HUES48 (cell line): ENCODE measurements at regions not wholly inside any gene's neighbourhood (a gene's known extent, or its start where the extent isn't known, plus 50 kb on each side); places are given as distances from the start of the nearest gene placed in this dataset.
A peak's percentile ranks its signal among the peaks of the same experiment; 100 is the strongest.

Experiments used
- H3K27ac ChIP-seq: one replicate; pipeline ENCODE4 v1.7.0; 2013; ENCODE audit warnings: low read depth, low read length, inconsistent platforms
- H3K27me3 ChIP-seq: 2 replicates; pipeline ENCODE4 v1.6.1; 2013; ENCODE audit warnings: mild to moderate bottlenecking, low read length; ENCODE audit not compliant: control insufficient read depth, insufficient read depth
- H3K36me3 ChIP-seq: 2 replicates; pipeline ENCODE4 v1.6.1; 2013; ENCODE audit warnings: low read length; ENCODE audit not compliant: control insufficient read depth, insufficient read depth
- H3K4me1 ChIP-seq: 2 replicates; pipeline ENCODE4 v1.6.1; 2013; ENCODE audit warnings: mild to moderate bottlenecking, low read length; ENCODE audit not compliant: control insufficient read depth, insufficient read depth
- H3K4me3 ChIP-seq: 2 replicates; pipeline ENCODE4 v1.5.1; 2013; ENCODE audit warnings: mild to moderate bottlenecking, low read depth, low read length
- H3K9ac ChIP-seq: 2 replicates; pipeline ENCODE4 v1.6.1; 2013; ENCODE audit warnings: mild to moderate bottlenecking, low read depth, low read length, moderate library complexity
- H3K9me3 ChIP-seq: 2 replicates; pipeline ENCODE4 v1.6.1; 2013; ENCODE audit warnings: low read length; ENCODE audit not compliant: control insufficient read depth, insufficient read depth

DNA sequence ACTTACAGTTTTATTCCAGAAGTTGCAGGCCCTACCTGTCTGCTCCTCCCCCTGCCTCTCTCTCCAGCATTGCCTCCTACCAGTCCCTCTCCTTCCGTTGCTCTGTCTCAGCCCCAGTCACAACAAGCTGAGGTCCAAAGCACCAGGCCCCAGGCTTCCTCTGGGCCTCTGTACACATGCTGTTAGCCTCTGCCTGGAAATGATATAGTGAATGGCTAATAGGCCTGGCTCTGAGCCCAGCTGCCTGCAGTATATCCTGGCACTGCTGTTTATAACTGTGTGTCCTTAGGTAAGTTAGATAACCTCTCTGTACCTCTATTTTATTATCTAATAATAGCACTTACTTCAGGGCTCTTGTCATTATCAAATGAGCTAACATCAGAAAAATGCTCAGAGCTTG lies 114.9 kb upstream of the PWP1 start:
- Histone ChIP-seq H3K4me1 (no peaks in the 10 kb centered on the region), H3K27me3 (no peaks in the 10 kb centered on the region), H3K9ac (no peak overlapping the region), H3K27ac (no peak overlapping the region), H3K36me3 (no peaks in the 10 kb centered on the region), H3K4me3 (no peak overlapping the region), H3K9me3 (no peaks in the 10 kb centered on the region)

DNA sequence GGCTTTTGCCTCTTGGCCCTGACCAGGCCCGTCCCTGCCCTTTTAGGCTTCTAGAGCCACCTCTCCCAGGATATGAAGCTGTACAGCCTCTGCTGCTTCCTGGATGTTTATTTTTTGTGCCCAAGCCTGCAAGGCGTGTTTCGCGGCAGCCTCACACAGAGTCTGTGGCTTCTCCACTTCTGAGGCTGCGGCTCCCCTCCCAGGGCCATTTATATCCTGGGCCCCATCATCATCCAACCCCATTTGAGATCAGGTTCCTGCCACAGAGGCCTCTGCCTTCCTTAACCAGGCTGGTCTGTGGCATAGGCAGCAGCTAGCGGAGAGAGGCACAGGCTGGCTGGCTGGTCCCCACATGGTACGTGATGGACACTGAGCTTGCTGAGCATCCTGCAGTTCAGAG lies 114.1 kb upstream of the PWP1 start:
- Histone ChIP-seq H3K9me3 (no peaks in the 10 kb centered on the region), H3K27ac (no peak overlapping the region), H3K4me1 (no peaks in the 10 kb centered on the region), H3K36me3 (no peaks in the 10 kb centered on the region), H3K4me3 (no peak overlapping the region), H3K9ac (no peak overlapping the region), H3K27me3 (no peaks in the 10 kb centered on the region)

DNA sequence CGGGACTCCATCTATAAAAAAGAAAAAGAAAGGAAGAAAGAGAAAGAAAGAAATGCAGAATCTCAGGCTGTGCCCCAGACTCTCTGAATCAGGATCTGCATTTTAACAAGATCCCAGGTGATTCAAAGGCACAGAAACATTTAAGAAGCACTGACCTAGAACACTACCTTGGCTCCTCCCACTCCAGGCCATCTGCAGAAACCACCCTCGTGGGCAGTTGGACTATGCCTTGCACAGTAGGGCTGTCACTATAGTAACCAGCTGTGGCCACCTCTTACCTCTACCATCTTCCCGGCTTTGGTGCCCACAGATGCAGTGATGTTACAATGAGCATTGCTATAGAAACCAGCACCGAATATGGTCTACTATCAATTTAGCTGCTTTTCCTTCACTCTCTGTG lies 110.9 kb upstream of the PWP1 start:
- no peak overlapping the region for H3K4me3 ChIP-seq
- no peak overlapping the region for H3K27ac ChIP-seq
- no peaks in the 10 kb centered on the region for H3K36me3 ChIP-seq
- no peaks in the 10 kb centered on the region for H3K27me3 ChIP-seq
- H3K9me3 ChIP-seq = no peaks in the 10 kb centered on the region
- H3K4me1 ChIP-seq = no peaks in the 10 kb centered on the region
- no peak overlapping the region for H3K9ac ChIP-seq

DNA sequence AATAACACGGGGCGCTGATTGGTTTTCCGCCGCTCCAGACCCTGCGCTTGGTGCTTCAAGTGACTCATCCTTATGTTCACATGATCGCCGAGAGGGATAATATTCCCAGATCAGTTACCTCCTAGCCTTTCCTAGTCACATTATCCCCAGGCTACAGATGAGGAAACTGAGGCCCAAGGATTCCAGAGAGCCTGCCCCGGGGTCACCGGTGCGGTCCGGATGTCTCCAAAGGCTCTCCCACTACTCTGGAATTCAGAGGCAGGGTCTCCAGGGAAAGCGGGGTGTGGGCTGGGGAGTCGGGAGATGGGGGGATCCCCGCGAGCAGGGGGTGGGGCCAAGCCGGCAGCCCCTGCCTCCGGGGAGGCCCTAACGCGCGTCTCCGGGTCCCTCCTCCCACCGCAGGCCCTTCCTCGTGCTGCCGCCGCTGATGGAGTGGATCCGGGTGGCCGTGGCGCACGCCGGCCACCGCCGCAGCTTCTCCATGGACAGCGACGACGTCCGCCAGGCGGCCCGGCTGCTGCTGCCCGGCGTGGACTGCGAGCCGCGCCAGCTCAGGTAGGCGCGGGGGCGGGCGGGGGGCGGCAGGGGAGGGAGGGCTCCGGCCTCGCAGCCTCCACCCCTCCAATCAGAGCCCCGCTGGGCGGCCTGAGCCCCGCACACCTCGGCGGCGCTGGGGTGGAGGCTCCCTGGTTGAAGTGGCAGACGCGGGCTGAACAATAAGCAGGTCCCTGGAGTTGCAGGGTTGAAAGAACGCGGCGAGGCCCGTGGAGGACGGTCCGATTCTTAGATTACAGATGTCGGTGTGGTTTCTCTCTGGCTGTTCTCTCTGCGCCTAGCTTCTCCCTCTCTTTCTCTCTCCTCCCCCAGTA lies 104.6 kb upstream of the PWP1 start:
- H3K9ac ChIP-seq = no peak overlapping the region
- peak overlapping the region; percentile 53 for H3K4me3 ChIP-seq
- H3K27ac ChIP-seq = no peak overlapping the region
- no peaks in the 10 kb centered on the region for H3K36me3 ChIP-seq
- peaks cover 19% of the 10 kb centered on the region for H3K4me1 ChIP-seq
- peaks cover 21% of the 10 kb centered on the region for H3K27me3 ChIP-seq
- no peaks in the 10 kb centered on the region for H3K9me3 ChIP-seq

DNA sequence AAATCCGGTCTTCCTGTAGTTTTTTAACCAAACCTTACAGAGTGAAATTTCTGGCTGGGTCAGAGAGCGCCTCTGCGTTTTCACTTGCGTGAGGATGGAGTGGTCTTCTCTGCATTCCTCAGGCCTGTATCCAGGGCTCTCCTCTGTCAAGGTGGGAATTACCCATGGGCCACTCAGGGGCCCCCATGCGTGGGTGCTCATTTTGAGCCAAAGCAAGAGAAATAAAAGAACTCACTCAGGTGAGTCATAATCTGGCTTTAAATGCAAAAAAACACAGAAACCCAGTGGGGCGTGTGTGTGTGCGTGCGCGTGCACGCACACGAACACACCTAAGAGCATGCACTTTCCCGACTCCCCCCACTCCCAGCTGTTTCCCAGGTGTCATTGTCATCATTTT lies 104.0 kb upstream of the PWP1 start:
- Histone ChIP-seq H3K9ac (no peak overlapping the region), H3K27me3 (peaks cover 21% of the 10 kb centered on the region), H3K4me3 (peak overlapping the region; percentile 53)

DNA sequence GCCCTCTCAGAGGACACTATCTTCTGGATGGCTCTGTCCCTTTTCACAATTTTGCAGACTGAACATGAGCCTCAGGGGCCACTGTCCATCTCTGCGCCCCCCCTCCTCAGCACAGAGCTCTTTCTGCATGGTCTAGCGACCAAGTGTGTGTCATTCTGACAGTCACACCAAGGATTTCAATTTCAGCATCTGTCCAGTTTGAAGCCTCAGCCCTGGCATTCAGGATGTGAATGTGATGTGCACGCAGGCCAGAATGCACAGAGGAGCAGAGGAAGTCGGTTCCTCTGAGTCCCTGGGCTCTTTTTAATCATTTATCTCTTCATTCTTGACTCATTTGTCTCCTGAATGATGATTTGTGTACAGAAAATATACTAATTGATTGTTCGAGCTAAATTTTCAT lies 102.0 kb upstream of the PWP1 start:
- peaks cover 21% of the 10 kb centered on the region for H3K27me3 ChIP-seq
- no peaks in the 10 kb centered on the region for H3K9me3 ChIP-seq
- no peak overlapping the region for H3K9ac ChIP-seq
- no peak overlapping the region for H3K4me3 ChIP-seq
- H3K36me3 ChIP-seq = no peaks in the 10 kb centered on the region
- H3K27ac ChIP-seq = no peak overlapping the region
- peaks cover 29% of the 10 kb centered on the region for H3K4me1 ChIP-seq

More for the DNA sequence above, 104.0 kb upstream of the PWP1 start:
- Histone ChIP-seq H3K4me1 (peaks cover 23% of the 10 kb centered on the region), H3K36me3 (no peaks in the 10 kb centered on the region), H3K9me3 (no peaks in the 10 kb centered on the region), H3K27ac (no peak overlapping the region)

DNA sequence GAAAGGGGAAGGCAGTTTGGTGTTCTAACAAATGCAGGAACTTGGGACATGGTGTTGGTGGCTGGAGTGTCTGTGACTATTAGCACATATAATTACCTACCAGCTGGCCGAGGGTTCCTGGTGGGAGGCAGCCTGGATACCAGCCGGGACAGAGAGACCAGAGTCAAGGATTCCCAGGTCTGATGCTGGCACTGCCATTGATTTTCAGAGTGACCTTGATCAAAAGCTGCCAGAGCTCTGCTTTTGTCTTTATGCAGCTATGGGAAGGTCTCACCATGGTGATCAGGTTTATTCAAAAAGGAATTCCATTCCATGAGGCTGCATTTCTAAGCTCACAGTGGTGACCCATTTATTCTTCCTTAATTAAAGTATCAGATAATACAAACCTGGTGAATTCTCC lies 101.0 kb upstream of the PWP1 start:
- Histone ChIP-seq H3K9ac (no peak overlapping the region), H3K36me3 (no peaks in the 10 kb centered on the region), H3K27ac (peak overlapping the region; percentile 70), H3K4me1 (peaks cover 29% of the 10 kb centered on the region), H3K9me3 (no peaks in the 10 kb centered on the region), H3K27me3 (peaks cover 21% of the 10 kb centered on the region), H3K4me3 (no peak overlapping the region)

DNA sequence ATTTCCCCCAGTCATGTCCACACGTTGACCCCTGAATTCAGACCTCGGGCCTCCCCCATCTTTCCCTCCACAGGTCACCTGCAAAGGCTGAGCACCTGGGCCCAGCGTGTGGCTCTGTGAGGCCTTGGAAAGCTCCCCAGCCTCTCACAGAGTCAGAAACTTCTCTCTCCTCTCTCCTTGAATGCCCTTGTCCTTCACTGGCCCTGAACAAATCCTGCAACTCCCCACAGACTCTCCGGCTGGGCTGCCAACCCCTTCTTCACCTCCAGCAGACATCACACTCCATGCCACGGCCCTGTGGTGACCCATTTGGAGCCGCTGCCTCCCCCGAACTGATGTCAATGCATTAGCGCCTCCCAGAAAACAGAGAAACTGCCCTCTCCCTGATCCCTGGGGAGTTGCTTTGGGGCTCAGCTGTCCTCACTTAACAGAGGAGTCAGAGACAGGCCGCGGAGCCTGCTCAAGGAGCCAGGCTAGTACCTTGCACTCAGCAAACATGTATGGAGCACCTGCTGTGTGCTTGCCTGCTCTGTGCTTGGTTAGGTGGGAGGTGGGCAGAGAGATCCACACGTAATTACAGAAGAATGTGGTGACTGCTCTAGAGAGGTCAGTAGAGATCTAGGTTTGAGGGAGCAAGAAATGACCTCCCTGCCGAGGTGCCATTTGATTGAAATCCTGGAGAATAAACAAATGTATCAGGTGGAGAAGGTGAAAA lies 99.2 kb upstream of the PWP1 start:
- Histone ChIP-seq H3K4me3 (no peak overlapping the region), H3K9me3 (no peaks in the 10 kb centered on the region), H3K9ac (no peak overlapping the region), H3K27ac (no peak overlapping the region), H3K4me1 (peaks cover 28% of the 10 kb centered on the region), H3K36me3 (no peaks in the 10 kb centered on the region), H3K27me3 (peaks cover 10% of the 10 kb centered on the region)

DNA sequence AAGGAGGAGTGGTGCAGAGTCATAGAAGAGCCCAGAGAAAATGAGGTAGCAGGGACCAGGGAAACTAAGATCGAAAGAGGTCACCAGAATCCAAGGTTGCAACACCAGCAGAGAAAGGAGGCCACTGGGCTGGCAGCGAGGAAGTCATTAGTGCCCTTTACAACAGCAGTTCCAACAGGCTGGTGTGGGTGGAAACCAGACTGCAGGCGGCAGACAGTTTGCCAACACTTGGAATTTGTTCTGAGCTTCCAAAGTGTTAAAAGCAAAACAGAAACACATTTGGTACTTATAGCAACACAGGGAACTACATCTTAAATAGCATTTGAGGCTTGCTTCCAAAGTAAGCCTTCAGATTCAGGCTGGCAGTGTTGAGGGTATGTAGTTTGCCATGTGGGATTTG lies 95.2 kb upstream of the PWP1 start:
- Histone ChIP-seq H3K9ac (no peak overlapping the region), H3K27ac (no peak overlapping the region), H3K4me1 (peaks cover 10% of the 10 kb centered on the region), H3K9me3 (peaks cover 6% of the 10 kb centered on the region; the same call in 1 of the 2 replicates), H3K36me3 (no peaks in the 10 kb centered on the region), H3K4me3 (no peak overlapping the region), H3K27me3 (no peaks in the 10 kb centered on the region)

DNA sequence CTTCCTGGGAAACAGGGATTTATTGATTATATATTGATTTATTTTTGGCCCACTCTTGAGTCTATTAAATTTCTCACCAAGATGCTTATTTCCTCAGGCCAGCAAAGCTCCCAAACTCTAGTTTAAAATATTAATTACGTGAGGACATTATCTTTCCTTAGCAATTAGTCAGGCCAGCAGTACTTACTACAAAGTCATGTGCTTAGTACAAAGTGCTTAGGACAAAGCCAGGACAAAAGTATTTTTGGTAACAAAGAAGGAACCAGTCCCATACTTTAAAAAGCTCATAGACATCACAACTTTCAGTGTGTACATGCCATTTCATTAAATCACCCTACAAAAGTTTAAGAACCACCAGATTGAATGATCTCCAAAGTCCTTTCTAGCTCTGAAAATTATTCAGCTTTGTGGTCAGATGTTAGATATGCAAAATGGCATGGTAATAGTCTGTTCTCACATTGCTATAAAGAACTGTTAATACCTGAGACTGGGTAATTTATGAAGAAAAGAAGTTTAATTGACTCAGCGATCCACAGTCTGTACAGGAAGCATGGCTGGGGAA lies 94.7 kb upstream of the PWP1 start:
- peaks cover 10% of the 10 kb centered on the region; the same call in 1 of the 2 replicates for H3K4me1 ChIP-seq
- H3K36me3 ChIP-seq = no peaks in the 10 kb centered on the region
- H3K27me3 ChIP-seq = no peaks in the 10 kb centered on the region
- H3K9me3 ChIP-seq = peaks cover 6% of the 10 kb centered on the region; the same call in 1 of the 2 replicates
- H3K4me3 ChIP-seq = no peak overlapping the region
- H3K27ac ChIP-seq = no peak overlapping the region
- H3K9ac ChIP-seq = no peak overlapping the region
